Stimulated activated CD4-positive, alpha-beta T cell treated with anti-CD3 and anti-CD28 coated beads, Interleukin-12 subunit alpha, Interleukin-12 subunit beta, amount 100 ng/mL, for 24 hours (primary cell): ENCODE measurements at regions not wholly inside any gene's neighbourhood (a gene's known extent, or its start where the extent isn't known, plus 50 kb on each side); places are given as distances from the start of the nearest gene placed in this dataset.

ENCODE experiments used
- DNase-seq, 2 experiments: peaks; one replicate each; pipeline ENCODE4 v3.0.0-alpha.2; 2020; ENCODE audit warnings: low read depth in 2 of 2

GRCh38 chr5:74063346-74063745 lies 437.4 kb downstream of the ARHGEF28 start:
- DNase-seq = no peak

DNA sequence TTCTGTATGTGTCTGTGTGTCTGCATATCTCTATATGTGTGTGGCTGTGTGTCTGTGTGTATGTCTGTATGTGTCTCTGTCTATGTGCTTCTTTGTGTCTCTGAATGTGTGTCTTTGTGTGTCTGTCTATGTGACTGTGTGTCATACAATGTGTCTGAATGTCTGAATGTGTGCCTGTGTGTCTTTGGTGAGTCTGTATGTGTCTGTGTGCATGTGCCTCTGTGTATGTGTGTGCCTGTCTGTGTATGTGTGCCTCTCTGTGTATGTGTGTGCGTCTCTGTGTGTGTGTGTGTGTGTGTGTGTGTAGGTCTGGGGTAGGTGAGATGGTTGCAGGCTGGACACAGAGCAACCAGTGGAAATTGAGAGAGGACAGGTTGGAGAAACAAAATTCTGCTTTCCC lies 435.3 kb downstream of the ARHGEF28 start:
- DNase-seq = no peak

- no peak for DNase-seq
Measured at GRCh38 chr5:74059706-74060105, 433.7 kb downstream of the ARHGEF28 start.

- DNase-seq = no peak
Measured at GRCh38 chr5:74056789-74057164, 430.8 kb downstream of the ARHGEF28 start.

DNA sequence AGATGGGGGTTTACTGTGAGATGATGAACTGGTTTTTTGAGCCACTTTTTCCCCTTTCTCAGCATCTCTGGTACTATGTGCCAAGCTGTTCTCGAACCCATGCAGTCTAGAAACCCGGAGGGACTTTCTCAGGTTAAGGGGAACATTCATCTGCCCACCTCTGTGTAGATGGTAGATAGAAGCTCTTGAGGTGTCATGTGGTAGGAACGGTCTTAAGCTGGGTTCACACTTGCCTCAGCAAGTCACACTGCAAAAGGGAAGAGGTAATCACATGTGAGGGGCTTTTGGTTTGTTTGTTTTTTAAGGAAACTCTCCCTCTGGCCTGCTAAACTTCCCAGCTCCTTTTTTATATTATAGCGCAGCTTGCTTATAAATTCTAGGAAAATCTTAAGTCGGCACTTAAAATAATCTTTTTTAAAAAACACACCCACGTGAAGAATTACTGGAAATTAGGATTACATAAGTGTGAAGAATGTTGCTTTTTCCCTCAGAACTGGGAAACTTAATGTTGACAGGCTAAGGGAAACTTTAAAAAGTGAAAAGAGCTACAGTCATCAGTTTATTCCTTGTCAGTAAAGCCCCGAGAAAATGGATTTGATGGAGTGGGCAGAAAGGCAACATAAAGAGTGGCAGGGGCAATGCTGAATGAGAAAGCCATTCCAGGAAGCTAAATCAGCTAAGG lies 430.3 kb downstream of the ARHGEF28 start:
- no peak for DNase-seq

DNA sequence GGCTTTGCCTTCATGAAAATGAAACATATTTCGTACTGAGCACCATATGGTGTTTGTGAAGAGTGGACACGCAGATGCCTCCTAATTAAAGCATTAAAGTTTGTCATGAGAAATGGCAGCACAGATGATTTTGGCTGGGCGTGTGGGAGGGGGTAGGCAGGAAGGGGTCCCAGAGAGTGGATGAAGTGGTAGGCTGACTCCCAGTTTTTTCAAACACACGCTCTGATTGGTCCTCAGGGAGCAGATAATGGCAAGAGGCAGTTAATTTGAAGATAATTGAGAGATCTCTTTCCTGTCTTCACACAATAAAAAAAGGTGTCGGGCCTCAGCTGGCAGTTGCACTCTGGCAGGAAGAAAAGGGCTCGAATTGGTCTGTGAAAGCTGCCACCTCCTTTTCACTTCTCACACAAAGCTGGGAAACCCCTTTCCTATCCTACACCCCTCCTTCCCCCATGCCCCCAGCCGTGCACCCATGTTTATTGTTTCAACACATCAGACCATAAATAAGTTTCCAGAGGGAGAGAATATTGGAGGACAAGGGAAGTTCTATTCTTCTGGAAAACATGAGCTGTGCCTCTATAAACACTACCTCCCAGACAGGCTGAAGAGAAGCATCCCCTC lies 429.6 kb downstream of the ARHGEF28 start:
- no peak for DNase-seq

DNA sequence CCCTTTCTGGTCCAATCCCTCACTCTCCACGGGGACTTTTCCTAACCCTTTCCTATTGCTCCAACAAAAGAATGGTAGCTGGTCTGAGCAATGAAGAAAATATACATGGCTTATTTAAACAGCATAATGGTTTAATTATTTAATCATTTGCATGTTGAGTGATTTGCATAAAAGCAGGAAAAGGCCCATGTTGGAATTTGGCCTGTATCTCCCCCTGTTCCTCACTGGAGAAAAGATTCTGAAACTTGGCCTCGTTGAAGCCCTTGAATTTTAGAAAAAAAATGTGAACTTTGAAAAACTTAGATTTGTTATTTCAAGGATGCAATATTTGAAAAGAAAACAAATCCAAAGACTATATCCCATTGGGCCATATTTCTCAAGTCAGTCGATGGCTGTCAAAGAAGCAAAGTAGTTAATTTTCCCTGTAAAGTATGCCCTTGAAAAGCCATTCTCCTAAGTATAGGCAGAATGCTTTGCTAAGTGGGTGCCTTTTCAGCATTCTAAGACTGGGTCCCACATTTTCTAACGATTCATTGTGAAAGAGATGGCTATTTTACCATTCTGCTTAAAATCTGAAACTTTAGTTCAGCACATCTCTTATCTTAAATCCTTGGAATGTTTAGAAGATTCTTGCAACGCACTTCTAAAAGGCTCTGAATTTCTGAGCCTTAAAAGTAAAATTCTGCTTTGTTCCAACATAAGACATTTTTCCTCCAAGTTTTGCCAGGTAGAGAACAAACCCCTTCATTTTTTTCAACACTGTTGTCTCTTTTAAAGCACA lies 428.8 kb downstream of the ARHGEF28 start:
- no peak for DNase-seq

DNA sequence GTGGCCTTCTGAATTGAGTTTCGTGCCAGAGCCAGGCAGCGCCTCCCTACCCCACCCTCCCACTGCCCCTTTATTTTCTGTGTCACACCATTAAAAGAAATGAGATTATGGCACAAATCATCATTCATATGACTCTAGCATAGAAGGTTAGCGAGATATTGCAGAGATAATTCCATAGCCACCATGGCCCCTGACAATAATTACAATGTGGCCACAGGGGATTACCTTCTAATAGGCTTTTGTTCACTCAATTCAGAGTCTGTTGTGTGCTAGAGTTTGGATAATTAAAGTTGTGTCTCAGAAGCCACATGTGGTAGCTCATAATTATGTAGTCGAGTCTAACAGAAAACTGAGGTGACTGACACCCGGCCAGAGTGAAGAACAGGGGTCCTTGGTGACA lies 428.1 kb downstream of the ARHGEF28 start:
- no peak for DNase-seq

- DNase-seq = no peak
Measured at GRCh38 chr5:74052441-74053221, 426.6 kb downstream of the ARHGEF28 start.

DNA sequence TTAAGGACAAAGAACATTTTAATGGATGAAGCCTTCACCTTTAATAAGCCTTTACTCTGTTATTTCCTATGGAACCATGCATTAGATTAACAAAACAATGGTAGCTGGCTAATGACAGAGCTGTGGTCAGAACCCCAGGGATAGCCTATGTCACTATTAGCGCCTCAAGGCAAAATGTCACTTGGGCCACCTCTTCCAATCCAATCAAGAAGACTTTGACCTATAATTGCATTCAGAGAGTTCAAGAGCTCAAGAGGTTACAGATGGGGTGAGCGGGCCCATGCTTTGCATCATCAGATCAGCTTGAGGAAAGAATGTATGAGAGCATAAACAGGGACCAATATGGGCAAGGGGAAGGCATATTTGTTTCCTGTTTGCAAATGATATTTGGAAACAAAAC lies 425.1 kb downstream of the ARHGEF28 start:
- no peak for DNase-seq

GRCh38 chr5:74044936-74045335 lies 418.9 kb downstream of the ARHGEF28 start:
- no peak for DNase-seq

DNA sequence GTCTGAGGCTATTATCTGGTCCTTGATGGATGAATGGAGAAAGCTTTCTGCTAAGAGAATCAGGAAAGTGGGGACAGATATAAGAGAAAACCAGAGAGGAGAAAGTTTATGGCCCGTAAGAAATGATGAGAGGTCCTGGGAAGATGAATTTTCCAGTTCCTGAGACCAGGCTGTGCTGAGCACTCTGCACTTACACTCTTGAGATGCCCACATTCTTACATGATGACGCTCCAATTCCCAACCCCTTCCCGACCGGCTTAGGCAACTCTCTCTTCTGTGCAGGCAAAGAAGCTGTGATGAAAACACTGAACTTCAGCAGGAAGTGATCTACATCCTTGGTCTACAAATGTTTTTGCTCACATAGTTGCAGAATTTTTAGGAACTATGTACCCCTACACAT lies 417.0 kb downstream of the ARHGEF28 start:
- DNase-seq = no peak

DNA sequence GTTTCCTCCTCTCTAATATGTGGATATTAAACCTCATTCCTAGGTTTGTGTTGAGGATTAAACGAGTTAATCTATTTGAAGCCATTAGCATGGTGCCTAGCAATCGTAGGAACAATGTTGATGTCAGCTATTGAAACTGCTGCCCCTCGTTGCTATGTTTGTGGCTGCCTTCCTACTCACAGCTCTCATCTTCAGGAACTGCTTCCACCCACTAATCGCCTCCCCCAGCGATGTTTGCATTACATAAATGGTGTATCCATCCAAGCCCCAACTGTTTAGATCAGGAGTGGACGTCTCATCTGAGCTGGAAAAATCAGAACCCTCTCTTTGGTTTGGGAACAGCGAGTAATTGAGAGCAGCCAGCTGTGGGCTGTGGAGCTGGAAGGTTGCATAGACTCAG lies 416.6 kb downstream of the ARHGEF28 start:
- no peak for DNase-seq

- no peak for DNase-seq
Measured at GRCh38 chr5:74041913-74042312, 415.9 kb downstream of the ARHGEF28 start.

DNA sequence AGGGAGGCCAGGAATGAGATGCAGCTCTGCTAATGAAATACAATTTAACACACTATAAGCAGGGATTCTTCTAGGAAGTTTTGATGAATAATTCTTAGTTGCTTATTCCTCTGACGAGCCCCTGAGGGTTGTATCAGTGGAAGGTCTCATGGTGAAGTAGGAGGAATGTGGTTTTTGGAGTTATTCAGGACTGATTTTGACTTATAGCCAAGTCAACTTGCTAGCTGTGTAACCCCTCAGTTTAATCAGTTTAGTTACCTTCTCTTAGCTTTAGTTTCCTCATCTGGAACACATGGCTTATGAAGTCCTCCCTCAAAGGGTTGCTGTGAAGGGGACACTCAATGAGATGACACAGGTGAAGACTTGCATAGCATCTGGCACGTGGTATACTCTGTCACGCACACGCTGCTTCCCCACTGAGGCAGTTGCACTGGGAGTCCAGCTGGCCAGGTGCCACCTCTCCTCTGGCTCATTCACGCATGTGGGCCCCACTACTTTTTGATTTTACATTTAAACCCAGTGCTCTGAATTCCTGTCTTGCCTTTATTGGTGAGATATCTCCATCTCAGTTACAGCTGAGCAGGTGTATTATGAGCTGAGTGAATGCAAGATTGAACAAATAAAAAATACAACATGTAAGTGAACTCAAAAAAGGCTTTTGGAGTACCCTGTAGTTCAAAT lies 415.0 kb downstream of the ARHGEF28 start:
- no peak for DNase-seq

GRCh38 chr5:74040065-74040551 lies 414.1 kb downstream of the ARHGEF28 start:
- DNase-seq = no peak

DNA sequence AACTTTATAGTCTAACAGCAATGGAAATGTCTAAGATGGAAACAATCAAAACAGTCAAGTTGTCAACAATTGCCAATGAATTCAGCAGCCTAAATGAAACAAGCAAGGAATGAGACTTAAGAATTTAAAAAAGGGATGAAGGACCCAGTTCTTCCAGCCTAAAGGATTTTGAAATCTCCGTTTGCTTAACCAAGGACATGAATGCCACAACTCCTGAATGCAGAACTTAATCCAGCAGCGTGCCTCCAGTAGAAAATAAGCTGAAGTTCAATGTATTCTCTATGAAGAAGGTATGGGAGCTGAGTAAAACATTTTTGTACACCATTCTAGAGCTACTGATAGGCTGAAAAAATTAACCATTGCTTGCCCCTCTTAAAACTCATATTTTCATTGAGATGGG lies 411.3 kb downstream of the ARHGEF28 start:
- no peak for DNase-seq

- DNase-seq = no peak
Measured at GRCh38 chr5:74035521-74035937, 409.5 kb downstream of the ARHGEF28 start.

DNA sequence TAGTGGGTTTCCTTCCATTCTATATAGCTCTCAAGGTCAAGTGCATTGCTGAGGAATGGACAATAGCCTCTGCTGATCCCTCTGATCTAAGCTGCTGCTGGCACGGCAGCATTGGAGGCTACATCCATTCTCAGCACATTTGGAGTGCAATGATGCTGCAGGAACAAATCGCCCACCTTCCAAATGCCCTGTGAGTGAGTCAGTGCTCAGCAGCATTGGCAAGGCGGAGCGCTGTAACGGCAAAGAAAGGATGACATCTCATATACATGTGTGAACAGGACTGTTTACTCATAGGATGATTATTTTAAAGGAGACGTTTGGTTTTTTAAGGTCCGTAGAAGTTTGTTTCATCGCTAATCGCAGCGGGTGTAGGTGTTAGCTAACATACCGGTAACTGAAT lies 408.7 kb downstream of the ARHGEF28 start:
- DNase-seq = no peak

GRCh38 chr5:74032617-74033016 lies 406.6 kb downstream of the ARHGEF28 start:
- DNase-seq = no peak

DNA sequence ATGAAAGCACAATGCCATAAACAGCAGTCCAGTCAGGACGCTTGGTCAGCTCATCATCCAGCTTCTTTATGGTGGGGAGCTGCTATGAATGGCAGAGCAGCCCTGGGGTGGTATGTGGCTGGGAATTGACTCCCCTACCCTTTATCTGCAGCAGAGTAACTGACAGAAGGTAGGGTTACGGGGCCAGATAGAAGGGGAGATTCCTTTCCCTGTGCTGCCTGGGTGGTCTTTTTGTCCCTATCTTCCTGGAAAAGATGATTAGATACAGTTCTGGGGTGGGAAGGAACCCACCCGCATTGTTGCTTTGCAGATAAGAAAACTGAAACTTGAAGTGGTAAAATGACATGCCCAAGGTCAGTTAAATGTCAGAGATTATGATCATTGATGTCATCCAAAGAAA lies 405.5 kb downstream of the ARHGEF28 start:
- DNase-seq = no peak

GRCh38 chr5:74030821-74031220 lies 404.8 kb downstream of the ARHGEF28 start:
- no peak for DNase-seq
